Stomach (tissue), 8 donors: ENCODE measurements at regions not wholly inside any gene's neighbourhood (a gene's known extent, or its start where the extent isn't known, plus 50 kb on each side); places are given as distances from the start of the nearest gene placed in this dataset.

ENCODE experiments used
- DNase-seq, 2 donors: peaks; one replicate each; pipeline versions ENCODE4 v3.0.0 to v3.0.0-alpha.2; 2013 to 2019
- H3K27ac ChIP-seq, 5 donors: fragments of 200-600 bp in 4 of 5; sonication (generic) in 4 of 5; one replicate each; pipeline ENCODE4 v1.5.1; 2013 to 2019; ENCODE audit warnings: mild to moderate bottlenecking in 1 of 5, moderate library complexity in 1 of 5
- H3K27me3 ChIP-seq, 3 donors: fragments of 200-600 bp; sonication (generic); one replicate each; pipeline ENCODE4 v1.5.1; 2017 to 2019; ENCODE audit warnings: mixed run types in 1 of 3
- H3K36me3 ChIP-seq, 4 donors: fragments of 200-600 bp; sonication (generic); 1 replicate in 3 of 4; 2 replicates in 1 of 4; pipeline ENCODE4 v1.5.1; 2016 to 2019
- H3K4me1 ChIP-seq, 4 donors: fragments of 200-600 bp; sonication (generic); one replicate each; pipeline ENCODE4 v1.5.1; 2016 to 2019
- H3K4me3 ChIP-seq, 4 donors: fragments of 200-600 bp; sonication (generic) in 3 of 4; one replicate each; pipeline ENCODE4 v1.5.1; 2016 to 2019; ENCODE audit warnings: mild to moderate bottlenecking in 1 of 4
- H3K9me3 ChIP-seq, 4 donors: fragments of 200-600 bp; sonication (generic); one replicate each; pipeline ENCODE4 v1.5.1; 2016 to 2019
- EP300 ChIP-seq: sonication (generic); formaldehyde crosslinking; IDR thresholded peaks from one replicate; pipeline ENCODE4 v1.6.1; 2017; ENCODE audit warnings: antibody characterized with exemption
- POLR2A ChIP-seq, 4 donors: fragments of 450-650 bp; IDR thresholded peaks; one replicate each; pipeline ENCODE4 v1.6.1; 2016; ENCODE audit warnings: antibody characterized with exemption in 4 of 4, control low read depth in 2 of 4, mild to moderate bottlenecking in 1 of 4, moderate library complexity in 1 of 4
- POLR2AphosphoS5 ChIP-seq, 3 donors: sonication (generic); formaldehyde crosslinking; IDR thresholded peaks; one replicate each; pipeline ENCODE4 v1.6.1; 2016; ENCODE audit warnings: antibody characterized with exemption in 3 of 3
- WGBS, 5 donors: extraction: QIAGEN DNeasy Blood & Tissue Kit in 3 of 5; methylation state at CpG; one replicate each; pipeline versions ENCODE4 v1.1.5 to v1.1.7; 2013 to 2018; 5-methylcytosine and 5-hydroxymethylcytosine counted together
- intact Hi-C: fragments of 100-400 bp; cut with DNase I; formaldehyde crosslinking; loops from one replicate; pipeline ENCODE4 v1.15.1; 2023; ENCODE audit warnings: low total_unique reads
- TF ChIP-seq, protein P1 (sequence below), 7 experiments: fragments of 450-650 bp in 4 of 7; fragments of 200-600 bp in 3 of 7; sonication (generic) in 3 of 7; IDR thresholded peaks; one replicate each; pipeline ENCODE4 v1.5.1; 2016 to 2019; ENCODE audit warnings: antibody characterized with exemption in 7 of 7, control low read depth in 2 of 7, mild to moderate bottlenecking in 1 of 7
- donor health status: healthy with polysubstance abuse.
- donor health status: Bipolar disorder and iron deficiency.
- donor health status: healthy.

DNA sequence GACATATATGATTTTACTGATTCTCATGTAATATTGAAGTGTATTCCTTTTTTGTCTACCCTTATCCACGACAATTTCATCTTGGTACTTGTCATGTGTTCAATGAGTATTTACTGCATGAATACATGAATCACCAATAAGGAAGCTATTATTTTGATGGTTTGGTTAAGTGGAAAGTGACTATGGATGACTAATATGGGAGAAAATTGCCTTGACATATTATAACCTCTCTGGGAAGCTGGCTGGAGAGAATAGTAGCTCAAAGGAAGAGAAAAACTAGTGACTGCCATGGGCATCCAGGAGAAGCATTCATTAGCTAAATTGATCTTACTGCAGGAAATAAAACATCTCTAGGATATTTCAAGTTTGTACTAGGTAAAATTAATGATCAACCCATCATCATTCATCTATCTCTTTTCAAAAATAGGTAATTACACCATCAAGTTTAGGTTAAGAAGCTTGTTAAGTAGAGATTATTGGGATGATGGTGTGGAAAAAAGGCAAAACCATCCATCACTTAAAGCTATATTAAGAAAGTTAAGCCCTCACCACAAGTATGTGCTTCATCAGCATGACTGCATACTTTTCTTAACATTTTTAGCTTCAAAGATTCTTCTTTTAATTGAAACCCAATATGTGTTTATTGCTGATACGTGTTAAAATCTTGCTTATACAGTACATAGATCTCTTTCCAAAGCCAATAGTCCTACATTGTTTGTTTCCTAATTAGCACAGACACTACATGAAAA, 455.2 kb upstream of the ARPP21 start:
- H3K4me1 ChIP-seq, result no peaks in the 10 kb centered on the region
- H3K4me3 ChIP-seq, result no peak overlapping the region
- intact Hi-C loops, result no loop called here
- H3K9me3 ChIP-seq, result peaks cover 0 to 32% (median 19%) of the 10 kb centered on the region in 4 donors
- 41 to 68% (median 61%) methylated on average over 2 of the region's 2 CpGs for WGBS, 5 donors
- TF ChIP-seq, protein P1, sequence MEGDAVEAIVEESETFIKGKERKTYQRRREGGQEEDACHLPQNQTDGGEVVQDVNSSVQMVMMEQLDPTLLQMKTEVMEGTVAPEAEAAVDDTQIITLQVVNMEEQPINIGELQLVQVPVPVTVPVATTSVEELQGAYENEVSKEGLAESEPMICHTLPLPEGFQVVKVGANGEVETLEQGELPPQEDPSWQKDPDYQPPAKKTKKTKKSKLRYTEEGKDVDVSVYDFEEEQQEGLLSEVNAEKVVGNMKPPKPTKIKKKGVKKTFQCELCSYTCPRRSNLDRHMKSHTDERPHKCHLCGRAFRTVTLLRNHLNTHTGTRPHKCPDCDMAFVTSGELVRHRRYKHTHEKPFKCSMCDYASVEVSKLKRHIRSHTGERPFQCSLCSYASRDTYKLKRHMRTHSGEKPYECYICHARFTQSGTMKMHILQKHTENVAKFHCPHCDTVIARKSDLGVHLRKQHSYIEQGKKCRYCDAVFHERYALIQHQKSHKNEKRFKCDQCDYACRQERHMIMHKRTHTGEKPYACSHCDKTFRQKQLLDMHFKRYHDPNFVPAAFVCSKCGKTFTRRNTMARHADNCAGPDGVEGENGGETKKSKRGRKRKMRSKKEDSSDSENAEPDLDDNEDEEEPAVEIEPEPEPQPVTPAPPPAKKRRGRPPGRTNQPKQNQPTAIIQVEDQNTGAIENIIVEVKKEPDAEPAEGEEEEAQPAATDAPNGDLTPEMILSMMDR (IDR thresholded peaks at IDR 0.05), result no peak
- TF ChIP-seq EP300 (no peak), POLR2AphosphoS5 (IDR thresholded peaks at IDR 0.05) (no peak), POLR2A (IDR thresholded peaks at IDR 0.05) (no peak)
- H3K27ac ChIP-seq, result no peak overlapping the region
- no peaks in the 10 kb centered on the region for H3K27me3 ChIP-seq
- no peak for DNase-seq
- no peaks in the 10 kb centered on the region for H3K36me3 ChIP-seq

DNA sequence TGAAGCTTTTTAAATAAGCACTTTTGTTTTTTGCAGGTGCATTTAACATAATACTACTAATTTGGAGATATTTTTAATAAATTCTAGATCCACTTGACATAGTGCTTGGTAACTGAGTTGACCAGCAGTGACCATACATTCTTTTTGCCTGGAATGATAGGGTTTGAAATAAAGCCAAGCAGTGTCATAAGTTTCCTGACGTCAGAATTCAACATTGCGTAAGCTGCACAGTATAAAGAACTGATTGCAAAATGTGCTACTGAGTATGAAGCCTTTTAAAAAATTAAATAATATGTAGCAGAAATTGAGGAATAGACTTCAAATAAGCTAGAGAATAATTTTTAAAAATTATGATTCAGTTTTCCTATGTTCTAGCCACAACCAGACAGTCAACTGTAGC, 454.6 kb upstream of the ARPP21 start:
- no peaks in the 10 kb centered on the region for H3K27me3 ChIP-seq

DNA sequence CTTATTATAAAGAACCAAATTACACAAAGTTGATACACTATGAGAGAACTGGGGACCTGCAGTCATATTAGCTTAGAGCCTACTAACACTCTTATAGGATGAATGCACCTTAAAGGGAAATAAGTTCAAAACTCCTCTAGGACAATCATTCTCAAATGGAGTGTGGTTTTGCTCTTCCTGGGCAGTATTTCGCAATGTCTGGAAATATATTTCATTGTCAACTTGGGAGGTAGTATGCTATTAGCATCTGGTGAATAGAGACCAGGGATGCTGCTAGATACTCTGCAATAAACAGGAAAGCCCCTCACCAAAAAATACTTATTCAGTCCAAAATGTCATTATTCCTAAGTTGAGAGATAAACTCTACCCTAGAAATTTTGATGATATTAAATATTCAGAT, 451.4 kb upstream of the ARPP21 start:
- Histone ChIP-seq H3K36me3 (no peaks in the 10 kb centered on the region), H3K4me1 (no peaks in the 10 kb centered on the region), H3K9me3 (peaks cover 0 to 5% (median under 1%) of the 10 kb centered on the region in 4 donors), H3K27ac (no peak overlapping the region), H3K4me3 (no peak overlapping the region), H3K27me3 (no peaks in the 10 kb centered on the region)
- WGBS, 5 donors, result 70 to 88% (median 73%) methylated on average over 1 of the region's 1 CpG
- no peak for DNase-seq
- intact Hi-C loops, result no loop called here
- TF ChIP-seq, protein P1 (IDR thresholded peaks at IDR 0.05), result no peak
- TF ChIP-seq POLR2A (IDR thresholded peaks at IDR 0.05), result no peak
- no peak for TF ChIP-seq EP300
- TF ChIP-seq POLR2AphosphoS5 (IDR thresholded peaks at IDR 0.05), result no peak

More for the DNA sequence above, 454.6 kb upstream of the ARPP21 start:
- Histone ChIP-seq H3K9me3 (peaks cover 0 to 32% (median 19%) of the 10 kb centered on the region in 4 donors), H3K4me1 (no peaks in the 10 kb centered on the region), H3K27ac (no peak overlapping the region), H3K4me3 (no peak overlapping the region), H3K36me3 (no peaks in the 10 kb centered on the region)
- intact Hi-C loops, result no loop called here
- 71 to 84% (median 75%) methylated on average over 2 of the region's 2 CpGs for whole genome bisulfite sequencing, 5 donors
- TF ChIP-seq POLR2A (IDR thresholded peaks at IDR 0.05), result no peak
- TF ChIP-seq, protein P1 (IDR thresholded peaks at IDR 0.05), result no peak
- no peak for TF ChIP-seq POLR2AphosphoS5 (IDR thresholded peaks at IDR 0.05)
- TF ChIP-seq EP300, result no peak
- DNase-seq, result no peak

DNA sequence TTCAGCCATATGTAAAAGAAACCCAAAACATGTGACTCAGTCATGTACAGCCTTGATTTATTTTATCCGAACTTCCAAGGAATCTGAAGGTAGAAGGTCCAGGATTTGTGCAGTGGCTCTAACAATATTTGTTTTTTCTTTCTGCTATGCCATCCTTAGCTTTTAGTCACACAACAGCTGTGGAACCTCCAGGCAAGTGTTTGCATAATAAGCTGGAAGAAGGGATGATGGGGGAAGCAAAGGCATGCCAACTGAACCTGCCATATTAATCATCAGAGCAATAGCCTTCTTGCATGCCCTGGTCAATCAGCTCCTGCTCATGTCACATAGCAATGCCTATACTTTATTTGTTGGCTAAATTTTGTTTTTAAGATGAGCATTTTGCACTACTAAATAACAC, 444.7 kb upstream of the ARPP21 start:
- intact Hi-C loops, result no loop called here
- H3K27ac ChIP-seq, result no peak overlapping the region
- 68 to 89% (median 85%) methylated on average over 1 of the region's 1 CpG for WGBS, 5 donors
- TF ChIP-seq POLR2AphosphoS5 (IDR thresholded peaks at IDR 0.05) (no peak), EP300 (no peak), POLR2A (IDR thresholded peaks at IDR 0.05) (no peak)
- TF ChIP-seq, protein P1 (IDR thresholded peaks at IDR 0.05), result no peak
- H3K27me3 ChIP-seq, result no peaks in the 10 kb centered on the region
- H3K4me1 ChIP-seq, result no peaks in the 10 kb centered on the region
- no peaks in the 10 kb centered on the region for H3K36me3 ChIP-seq
- H3K4me3 ChIP-seq, result no peak overlapping the region
- H3K9me3 ChIP-seq, result no peaks in the 10 kb centered on the region
- no peak for DNase-seq
